Sigmoid colon (tissue), 6 donors: ENCODE measurements at regions not wholly inside any gene's neighbourhood (a gene's known extent, or its start where the extent isn't known, plus 50 kb on each side); places are given as distances from the start of the nearest gene placed in this dataset.

ENCODE experiments used
- DNase-seq: peaks from one replicate; pipeline ENCODE4 v3.0.0-alpha.2; 2019
- H3K27ac ChIP-seq, 4 donors: fragments of 200-600 bp; sonication (generic); one replicate each; pipeline ENCODE4 v1.5.1; 2016 to 2019; ENCODE audit warnings: mild to moderate bottlenecking in 1 of 4
- H3K27me3 ChIP-seq, 3 donors: fragments of 200-600 bp; sonication (generic); one replicate each; pipeline ENCODE4 v1.5.1; 2019; ENCODE audit warnings: mild to moderate bottlenecking in 1 of 3
- H3K36me3 ChIP-seq, 4 donors: fragments of 200-600 bp; sonication (generic); one replicate each; pipeline ENCODE4 v1.5.1; 2016 to 2019
- H3K4me1 ChIP-seq, 4 donors: fragments of 200-600 bp; sonication (generic); one replicate each; pipeline ENCODE4 v1.5.1; 2017 to 2019
- H3K4me3 ChIP-seq, 4 donors: fragments of 200-600 bp; sonication (generic); one replicate each; pipeline ENCODE4 v1.5.1; 2017 to 2019; ENCODE audit warnings: mild to moderate bottlenecking in 2 of 4, moderate library complexity in 1 of 4
- H3K9me3 ChIP-seq, 4 donors: fragments of 200-600 bp in 3 of 4; sonication (generic) in 3 of 4; one replicate each; pipeline versions ENCODE4 v1.5.1 to v1.6.1; 2013 to 2019
- CTCF ChIP-seq, 4 experiments: fragments of 450-650 bp in 3 of 4; fragments of 200-600 bp in 1 of 4; IDR thresholded peaks; one replicate each; pipeline ENCODE4 v1.5.1; 2016 to 2019; ENCODE audit warnings: antibody characterized with exemption in 4 of 4, mild to moderate bottlenecking in 3 of 4, moderate library complexity in 2 of 4
- EP300 ChIP-seq, 4 donors: sonication (generic); formaldehyde crosslinking; IDR thresholded peaks; one replicate each; pipeline ENCODE4 v1.6.1; 2017; ENCODE audit warnings: antibody characterized with exemption in 4 of 4
- POLR2A ChIP-seq, 2 donors: fragments of 450-650 bp; IDR thresholded peaks; one replicate each; pipeline ENCODE4 v1.6.1; 2016; ENCODE audit warnings: antibody characterized with exemption in 2 of 2, mild to moderate bottlenecking in 2 of 2, moderate library complexity in 2 of 2
- POLR2AphosphoS5 ChIP-seq, 4 donors: sonication (generic); formaldehyde crosslinking; IDR thresholded peaks; one replicate each; pipeline ENCODE4 v1.6.1; 2017; ENCODE audit warnings: antibody characterized with exemption in 4 of 4
- WGBS, 2 donors: extraction: QIAGEN DNeasy Blood & Tissue Kit; methylation state at CpG; one replicate each; pipeline ENCODE4 v1.1.7; 2013; 5-methylcytosine and 5-hydroxymethylcytosine counted together
- intact Hi-C: fragments of 100-400 bp; cut with DNase I; formaldehyde crosslinking; loops from one replicate; pipeline ENCODE4 v1.15.1; 2023
- donor health status: healthy with polysubstance abuse.
- donor health status: healthy.

GRCh38 chr2:34306745-34307144 is 707.6 kb upstream of the FAM98A start:
- TF ChIP-seq EP300 (IDR thresholded peaks at IDR 0.05) (no peak), CTCF (IDR thresholded peaks at IDR 0.05) (no peak), POLR2AphosphoS5 (IDR thresholded peaks at IDR 0.05) (no peak), POLR2A (IDR thresholded peaks at IDR 0.05) (no peak)
- no peak overlapping the region for H3K4me3 ChIP-seq

GRCh38 chr2:34305587-34305986 is 706.5 kb upstream of the FAM98A start:
- intact Hi-C loops: no loop called here
- no peak for TF ChIP-seq POLR2A (IDR thresholded peaks at IDR 0.05)
- no peak for TF ChIP-seq CTCF (IDR thresholded peaks at IDR 0.05)
- no peak for TF ChIP-seq POLR2AphosphoS5 (IDR thresholded peaks at IDR 0.05)
- TF ChIP-seq EP300 (IDR thresholded peaks at IDR 0.05): no peak
- Histone ChIP-seq H3K27ac (no peak overlapping the region), H3K4me3 (no peak overlapping the region), H3K27me3 (no peaks in the 10 kb centered on the region), H3K9me3 (no peaks in the 10 kb centered on the region), H3K36me3 (no peaks in the 10 kb centered on the region), H3K4me1 (no peaks in the 10 kb centered on the region)
- 31 to 68% methylated on average over 3 of the region's 3 CpGs for WGBS, 2 donors
- no peak for DNase-seq

More at GRCh38 chr2:34306745-34307144, 707.6 kb upstream of the FAM98A start:
- Histone ChIP-seq H3K27ac (no peak overlapping the region), H3K9me3 (no peaks in the 10 kb centered on the region), H3K27me3 (no peaks in the 10 kb centered on the region), H3K36me3 (no peaks in the 10 kb centered on the region), H3K4me1 (no peaks in the 10 kb centered on the region)
- DNase-seq: no peak
- intact Hi-C loops: no loop called here

GRCh38 chr2:34294961-34295360 is 695.9 kb upstream of the FAM98A start:
- intact Hi-C loops: no loop called here
- H3K4me3 ChIP-seq: no peak overlapping the region
- H3K4me1 ChIP-seq: no peaks in the 10 kb centered on the region
- no peak overlapping the region for H3K27ac ChIP-seq
- 84 to 90% methylated on average over 4 of the region's 4 CpGs for WGBS, 2 donors
- no peaks in the 10 kb centered on the region for H3K36me3 ChIP-seq
- no peaks in the 10 kb centered on the region for H3K9me3 ChIP-seq
- DNase-seq: no peak
- no peaks in the 10 kb centered on the region for H3K27me3 ChIP-seq
- TF ChIP-seq POLR2AphosphoS5 (IDR thresholded peaks at IDR 0.05) (no peak), EP300 (IDR thresholded peaks at IDR 0.05) (no peak), POLR2A (IDR thresholded peaks at IDR 0.05) (no peak), CTCF (IDR thresholded peaks at IDR 0.05) (no peak)

GRCh38 chr2:34291076-34291475 is 692.0 kb upstream of the FAM98A start:
- Histone ChIP-seq H3K4me1 (no peaks in the 10 kb centered on the region), H3K27ac (no peak overlapping the region), H3K36me3 (no peaks in the 10 kb centered on the region), H3K4me3 (no peak overlapping the region), H3K27me3 (no peaks in the 10 kb centered on the region), H3K9me3 (no peaks in the 10 kb centered on the region)
- 85 to 87% methylated on average over 1 of the region's 1 CpG for WGBS, 2 donors
- DNase-seq: no peak
- TF ChIP-seq EP300 (IDR thresholded peaks at IDR 0.05) (no peak), CTCF (IDR thresholded peaks at IDR 0.05) (no peak), POLR2A (IDR thresholded peaks at IDR 0.05) (no peak), POLR2AphosphoS5 (IDR thresholded peaks at IDR 0.05) (no peak)
- intact Hi-C loops: no loop called here

- Histone ChIP-seq H3K4me1 (no peaks in the 10 kb centered on the region), H3K27me3 (no peaks in the 10 kb centered on the region), H3K27ac (no peak overlapping the region), H3K9me3 (no peaks in the 10 kb centered on the region), H3K4me3 (no peak overlapping the region), H3K36me3 (no peaks in the 10 kb centered on the region)
- DNase-seq: no peak
- TF ChIP-seq POLR2A (IDR thresholded peaks at IDR 0.05): no peak
- no peak for TF ChIP-seq POLR2AphosphoS5 (IDR thresholded peaks at IDR 0.05)
- intact Hi-C loops: no loop called here
These were observed 688.9 kb upstream of the FAM98A start for GRCh38 chr2:34288016-34288415.
